ENCODE measurements at regions not wholly inside any gene's neighbourhood (a gene's known extent, or its start where the extent isn't known, plus 50 kb on each side); places are given as distances from the start of the nearest gene placed in this dataset.

DNA sequence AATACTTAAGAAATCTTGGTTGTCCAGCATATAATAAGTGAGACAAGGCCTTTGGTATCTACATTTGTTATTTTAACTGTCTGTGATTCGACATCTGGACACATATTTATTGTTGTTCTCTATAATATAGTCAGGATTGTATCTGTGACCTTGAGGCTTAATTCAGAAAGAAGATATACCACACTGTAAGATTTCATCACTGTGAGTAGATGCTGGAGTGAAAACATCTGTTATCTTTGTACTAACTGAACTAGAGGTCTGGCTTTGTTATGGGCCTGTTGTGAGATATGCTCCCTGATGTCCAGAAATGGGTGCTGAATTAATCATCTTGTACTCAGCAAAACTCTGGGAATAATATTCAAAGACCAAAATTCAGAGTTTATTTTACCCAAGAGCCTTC is 148.5 kb downstream of the ISOC1 start:
- TF ChIP-seq SIN3A (IDR thresholded peaks at IDR 0.05; ENCODE audit: borderline replicate concordance, insufficient read depth, low read length): no peak
- no peak for TF ChIP-seq FOXP2 (optimal IDR thresholded peaks at IDR 0.05; ENCODE audit: borderline replicate concordance, extremely low read depth, extremely low read length, insufficient read depth)
- no peak for TF ChIP-seq TAF1 (IDR thresholded peaks at IDR 0.05; ENCODE audit: borderline replicate concordance, insufficient read depth, low read length)
- no peak for TF ChIP-seq POLR2AphosphoS5 (IDR thresholded peaks at IDR 0.05; ENCODE audit: low read depth, low read length)
- TF ChIP-seq, protein P1, sequence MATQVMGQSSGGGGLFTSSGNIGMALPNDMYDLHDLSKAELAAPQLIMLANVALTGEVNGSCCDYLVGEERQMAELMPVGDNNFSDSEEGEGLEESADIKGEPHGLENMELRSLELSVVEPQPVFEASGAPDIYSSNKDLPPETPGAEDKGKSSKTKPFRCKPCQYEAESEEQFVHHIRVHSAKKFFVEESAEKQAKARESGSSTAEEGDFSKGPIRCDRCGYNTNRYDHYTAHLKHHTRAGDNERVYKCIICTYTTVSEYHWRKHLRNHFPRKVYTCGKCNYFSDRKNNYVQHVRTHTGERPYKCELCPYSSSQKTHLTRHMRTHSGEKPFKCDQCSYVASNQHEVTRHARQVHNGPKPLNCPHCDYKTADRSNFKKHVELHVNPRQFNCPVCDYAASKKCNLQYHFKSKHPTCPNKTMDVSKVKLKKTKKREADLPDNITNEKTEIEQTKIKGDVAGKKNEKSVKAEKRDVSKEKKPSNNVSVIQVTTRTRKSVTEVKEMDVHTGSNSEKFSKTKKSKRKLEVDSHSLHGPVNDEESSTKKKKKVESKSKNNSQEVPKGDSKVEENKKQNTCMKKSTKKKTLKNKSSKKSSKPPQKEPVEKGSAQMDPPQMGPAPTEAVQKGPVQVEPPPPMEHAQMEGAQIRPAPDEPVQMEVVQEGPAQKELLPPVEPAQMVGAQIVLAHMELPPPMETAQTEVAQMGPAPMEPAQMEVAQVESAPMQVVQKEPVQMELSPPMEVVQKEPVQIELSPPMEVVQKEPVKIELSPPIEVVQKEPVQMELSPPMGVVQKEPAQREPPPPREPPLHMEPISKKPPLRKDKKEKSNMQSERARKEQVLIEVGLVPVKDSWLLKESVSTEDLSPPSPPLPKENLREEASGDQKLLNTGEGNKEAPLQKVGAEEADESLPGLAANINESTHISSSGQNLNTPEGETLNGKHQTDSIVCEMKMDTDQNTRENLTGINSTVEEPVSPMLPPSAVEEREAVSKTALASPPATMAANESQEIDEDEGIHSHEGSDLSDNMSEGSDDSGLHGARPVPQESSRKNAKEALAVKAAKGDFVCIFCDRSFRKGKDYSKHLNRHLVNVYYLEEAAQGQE (IDR thresholded peaks at IDR 0.05; ENCODE audit: insufficient read depth in 1 of 2, low read depth in 2 of 2, low read length in 2 of 2): no peak

DNA sequence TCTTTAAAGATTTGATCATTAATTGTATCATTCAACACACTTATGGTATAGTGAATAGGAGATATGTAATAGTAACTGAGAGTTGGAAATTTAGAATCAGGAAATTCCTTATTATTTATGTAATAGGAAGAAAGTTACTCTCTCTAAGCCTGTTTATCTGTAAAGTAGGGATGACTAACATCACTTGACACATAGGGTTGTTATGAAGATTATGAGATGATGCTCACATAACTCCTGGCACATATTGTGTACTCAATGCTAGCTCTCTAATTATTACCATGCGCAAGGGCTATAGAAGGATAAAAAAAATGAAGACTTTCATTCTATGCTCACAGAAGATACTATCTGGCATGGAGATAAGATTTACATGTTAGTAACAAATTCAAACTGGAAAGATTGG is 149.9 kb downstream of the ISOC1 start:
- no peak for TF ChIP-seq TAF1 (IDR thresholded peaks at IDR 0.05; ENCODE audit: borderline replicate concordance, insufficient read depth, low read length)
- no peak for TF ChIP-seq FOXP2 (optimal IDR thresholded peaks at IDR 0.05; ENCODE audit: borderline replicate concordance, extremely low read depth, extremely low read length, insufficient read depth)
- TF ChIP-seq SIN3A (IDR thresholded peaks at IDR 0.05; ENCODE audit: borderline replicate concordance, insufficient read depth, low read length): no peak
- TF ChIP-seq, protein P1 (IDR thresholded peaks at IDR 0.05; ENCODE audit: insufficient read depth in 1 of 2, low read depth in 2 of 2, low read length in 2 of 2): no peak
- no peak for TF ChIP-seq POLR2AphosphoS5 (IDR thresholded peaks at IDR 0.05; ENCODE audit: low read depth, low read length)

DNA sequence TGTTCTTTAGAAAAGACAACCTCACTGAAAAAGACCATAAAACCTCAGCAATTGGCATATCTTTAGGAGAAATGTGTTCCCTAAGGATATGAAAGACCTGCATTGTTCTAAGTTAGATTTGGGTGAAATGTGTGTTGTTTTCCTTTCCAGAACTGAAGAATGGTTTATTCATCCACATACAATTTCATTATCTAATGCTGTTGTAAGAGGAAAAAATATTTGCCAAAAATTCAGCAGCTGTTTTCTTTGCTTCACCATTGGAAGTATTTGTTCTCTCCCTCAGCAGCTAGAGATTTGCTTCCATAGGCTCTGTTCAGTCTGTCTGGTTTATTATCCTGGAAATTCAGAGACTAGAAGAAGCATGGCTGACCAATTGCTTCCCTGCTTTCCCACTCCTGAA is 150.9 kb downstream of the ISOC1 start:
- TF ChIP-seq TAF1 (IDR thresholded peaks at IDR 0.05; ENCODE audit: borderline replicate concordance, insufficient read depth, low read length): no peak
- no peak for TF ChIP-seq FOXP2 (optimal IDR thresholded peaks at IDR 0.05; ENCODE audit: borderline replicate concordance, extremely low read depth, extremely low read length, insufficient read depth)
- TF ChIP-seq, protein P1 (IDR thresholded peaks at IDR 0.05; ENCODE audit: insufficient read depth in 1 of 2, low read depth in 2 of 2, low read length in 2 of 2): no peak
- no peak for TF ChIP-seq POLR2AphosphoS5 (IDR thresholded peaks at IDR 0.05; ENCODE audit: low read depth, low read length)

DNA sequence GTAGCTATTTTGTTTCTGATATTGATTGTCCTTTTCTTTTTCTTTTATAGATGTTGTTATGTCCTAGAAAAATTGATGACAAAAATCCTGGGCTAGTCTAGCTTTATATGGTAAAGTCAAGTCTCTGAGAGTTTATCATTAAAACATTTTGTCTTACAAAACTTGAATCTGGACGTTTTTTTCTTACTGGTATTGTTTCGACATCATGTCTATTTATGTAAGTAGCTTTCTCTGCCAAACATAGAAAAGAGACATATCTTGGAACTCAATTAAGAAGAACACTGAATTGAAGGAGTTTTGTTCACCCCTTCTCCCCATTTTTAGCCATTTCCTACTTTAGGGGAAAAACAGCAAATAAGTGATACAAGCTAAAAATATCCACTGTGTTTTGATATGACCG is 151.5 kb downstream of the ISOC1 start:
- no peak for TF ChIP-seq FOXP2 (optimal IDR thresholded peaks at IDR 0.05; ENCODE audit: borderline replicate concordance, extremely low read depth, extremely low read length, insufficient read depth)
- no peak for TF ChIP-seq POLR2AphosphoS5 (IDR thresholded peaks at IDR 0.05; ENCODE audit: low read depth, low read length)
- no peak for TF ChIP-seq TAF1 (IDR thresholded peaks at IDR 0.05; ENCODE audit: borderline replicate concordance, insufficient read depth, low read length)
- TF ChIP-seq, protein P1 (IDR thresholded peaks at IDR 0.05; ENCODE audit: insufficient read depth in 1 of 2, low read depth in 2 of 2, low read length in 2 of 2): no peak
- TF ChIP-seq SIN3A (IDR thresholded peaks at IDR 0.05; ENCODE audit: borderline replicate concordance, insufficient read depth, low read length): no peak

DNA sequence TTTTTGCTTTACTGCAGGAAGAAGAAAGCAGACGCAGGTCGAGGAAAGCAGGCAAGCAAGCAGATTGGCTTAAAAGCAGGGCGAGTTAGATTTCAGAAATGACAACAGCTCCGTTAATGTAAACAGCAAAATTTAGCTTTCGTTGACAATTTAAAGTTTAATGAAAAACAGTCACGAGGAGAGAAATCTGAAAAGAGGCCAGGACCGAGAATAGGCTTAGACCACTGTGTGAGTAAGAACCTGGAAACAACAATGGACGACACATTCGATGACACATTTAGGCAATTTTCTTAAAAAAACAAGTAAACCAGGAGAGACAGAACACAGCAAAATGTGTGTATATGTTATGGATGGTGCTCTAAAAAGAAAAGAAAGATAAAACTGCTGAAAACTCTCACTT is 155.3 kb downstream of the ISOC1 start:
- TF ChIP-seq FOXP2 (optimal IDR thresholded peaks at IDR 0.05; ENCODE audit: borderline replicate concordance, extremely low read depth, extremely low read length, insufficient read depth) (no peak), POLR2AphosphoS5 (IDR thresholded peaks at IDR 0.05; ENCODE audit: low read depth, low read length) (no peak), SIN3A (IDR thresholded peaks at IDR 0.05; ENCODE audit: borderline replicate concordance, insufficient read depth, low read length) (no peak)
